Gastroesophageal sphincter (tissue), 3 donors: ENCODE measurements at regions not wholly inside any gene's neighbourhood (a gene's known extent, or its start where the extent isn't known, plus 50 kb on each side); places are given as distances from the start of the nearest gene placed in this dataset.

Experiments
- CTCF ChIP-seq, 4 experiments: fragments of 200-600 bp in 2 of 4; fragments of 450-650 bp in 2 of 4; sonication (generic) in 1 of 4; IDR thresholded peaks; one replicate each; pipeline ENCODE4 v1.5.1; 2017 to 2019; ENCODE audit warnings: antibody characterized with exemption in 4 of 4, mild to moderate bottlenecking in 2 of 4, moderate library complexity in 2 of 4
- POLR2AphosphoS5 ChIP-seq: sonication (generic); formaldehyde crosslinking; IDR thresholded peaks from one replicate; pipeline ENCODE4 v1.6.1; 2017; ENCODE audit warnings: antibody characterized with exemption

- TF ChIP-seq CTCF (IDR thresholded peaks at IDR 0.05) = no peak
- TF ChIP-seq POLR2AphosphoS5 = no peak
Measured at GRCh38 chr12:74985293-74985985, 224.2 kb downstream of the KCNC2 start.
